CD8-positive, alpha-beta memory T cell (primary cell): ENCODE measurements at regions not wholly inside any gene's neighbourhood (a gene's known extent, or its start where the extent isn't known, plus 50 kb on each side); places are given as distances from the start of the nearest gene placed in this dataset.

Experiments used
- CTCF ChIA-PET: fragments of 350-600 bp; sonication (Branson Sonifier 250); formaldehyde crosslinking; loops from one replicate; lab custom pipeline; 2021; ENCODE audit warnings: antibody characterized with exemption; lab: Charles Lee
- POLR2A ChIA-PET: fragments of 350-600 bp; sonication (Branson Sonifier 250); formaldehyde crosslinking; loops from one replicate; lab custom pipeline; 2021; ENCODE audit warnings: antibody characterized with exemption; lab: Charles Lee
- DNase-seq, 5 donors: peaks; one replicate each; pipeline versions ENCODE4 v3.0.0 to v3.0.0-alpha.2; 2020 to 2022; ENCODE audit warnings: mixed read lengths in 1 of 5
- H3K27ac ChIP-seq: one replicate; pipeline ENCODE4 v1.7.0; 2013; ENCODE audit warnings: low read depth, mild to moderate bottlenecking, low read length, moderate library complexity
- H3K27me3 ChIP-seq: 2 replicates; pipeline ENCODE4 v1.7.0; 2013; ENCODE audit warnings: low read length, mild to moderate bottlenecking; ENCODE audit not compliant: insufficient read depth, poor library complexity, severe bottlenecking
- H3K36me3 ChIP-seq: 2 replicates; pipeline ENCODE4 v1.7.0; 2013; ENCODE audit warnings: mild to moderate bottlenecking, low read length, moderate library complexity; ENCODE audit not compliant: insufficient read depth
- H3K4me1 ChIP-seq: 2 replicates; pipeline ENCODE4 v1.7.0; 2013; ENCODE audit warnings: mild to moderate bottlenecking, low read length, moderate library complexity; ENCODE audit not compliant: insufficient read depth
- H3K4me3 ChIP-seq: 2 replicates; pipeline ENCODE4 v1.7.0; 2013; ENCODE audit warnings: mild to moderate bottlenecking, low read length
- H3K9me3 ChIP-seq: 2 replicates; pipeline ENCODE4 v1.7.0; 2013; ENCODE audit warnings: mild to moderate bottlenecking, low read length
- H3K27ac Mint-ChIP-seq, 8 donors: one replicate each; pipeline ENCODE4 v1.8.0; 2020 to 2021; ENCODE audit warnings: mixed read lengths in 8 of 8, mild to moderate bottlenecking in 6 of 8, inconsistent platforms in 3 of 8, moderate library complexity in 3 of 8
- H3K27me3 Mint-ChIP-seq, 2 donors: one replicate each; pipeline ENCODE4 v1.8.0; 2020 to 2021; ENCODE audit warnings: mixed read lengths in 2 of 2, mild to moderate bottlenecking in 1 of 2, moderate library complexity in 1 of 2
- H3K36me3 Mint-ChIP-seq, 3 donors: one replicate each; pipeline ENCODE4 v1.8.0; 2020 to 2021; ENCODE audit warnings: mixed read lengths in 3 of 3, inconsistent platforms in 1 of 3, mild to moderate bottlenecking in 1 of 3
- H3K4me1 Mint-ChIP-seq, 3 donors: one replicate each; pipeline ENCODE4 v1.8.0; 2020 to 2021; ENCODE audit warnings: mixed read lengths in 3 of 3, inconsistent platforms in 1 of 3, mild to moderate bottlenecking in 1 of 3
- H3K4me3 Mint-ChIP-seq, 7 donors: one replicate each; pipeline ENCODE4 v1.8.0; 2020 to 2021; ENCODE audit warnings: mixed read lengths in 7 of 7, mild to moderate bottlenecking in 6 of 7, moderate library complexity in 4 of 7, inconsistent platforms in 2 of 7
- H3K9me3 Mint-ChIP-seq, 5 donors: one replicate each; pipeline ENCODE4 v1.8.0; 2020 to 2022; ENCODE audit warnings: mixed read lengths in 5 of 5, mild to moderate bottlenecking in 3 of 5, moderate library complexity in 2 of 5, inconsistent platforms in 1 of 5

GRCh38 chr3:159151130-159151529, 349.3 kb downstream of the MFSD1 start:
- H3K27me3 Mint-ChIP-seq: no peaks in the 10 kb centered on the region
- ChIA-PET POLR2A (no interaction called here), CTCF (no interaction called here)
- Histone ChIP-seq H3K36me3 (no peaks in the 10 kb centered on the region), H3K9me3 (no peaks in the 10 kb centered on the region), H3K27me3 (no peaks in the 10 kb centered on the region), H3K4me1 (no peaks in the 10 kb centered on the region), H3K27ac (no peak overlapping the region), H3K4me3 (no peak overlapping the region)
- no peak overlapping the region for H3K4me3 Mint-ChIP-seq
- H3K9me3 Mint-ChIP-seq: peaks cover 0 to 4% (median 0%) of the 10 kb centered on the region in 5 donors
- no peak for DNase-seq
- no peaks in the 10 kb centered on the region for H3K36me3 Mint-ChIP-seq
- H3K27ac Mint-ChIP-seq: no peak overlapping the region
- no peaks in the 10 kb centered on the region for H3K4me1 Mint-ChIP-seq

- Mint-ChIP-seq H3K36me3 (no peaks in the 10 kb centered on the region), H3K9me3 (peaks cover 0 to 4% (median 0%) of the 10 kb centered on the region in 5 donors), H3K4me1 (no peaks in the 10 kb centered on the region), H3K27ac (no peak overlapping the region), H3K27me3 (no peaks in the 10 kb centered on the region), H3K4me3 (no peak overlapping the region)
- ChIA-PET POLR2A (no interaction called here), CTCF (no interaction called here)
- no peak overlapping the region for H3K27ac ChIP-seq
- H3K9me3 ChIP-seq: no peaks in the 10 kb centered on the region
- no peaks in the 10 kb centered on the region for H3K36me3 ChIP-seq
- H3K4me1 ChIP-seq: no peaks in the 10 kb centered on the region
- DNase-seq: no peak
- H3K27me3 ChIP-seq: no peaks in the 10 kb centered on the region
- no peak overlapping the region for H3K4me3 ChIP-seq
These were observed 355.4 kb downstream of the MFSD1 start for GRCh38 chr3:159157275-159157674.

- Histone ChIP-seq H3K9me3 (no peaks in the 10 kb centered on the region), H3K36me3 (no peaks in the 10 kb centered on the region), H3K4me1 (no peaks in the 10 kb centered on the region), H3K4me3 (no peak overlapping the region), H3K27ac (no peak overlapping the region), H3K27me3 (no peaks in the 10 kb centered on the region)
- Mint-ChIP-seq H3K27ac (no peak overlapping the region), H3K4me3 (no peak overlapping the region), H3K9me3 (peaks cover 0 to 4% (median 0%) of the 10 kb centered on the region in 5 donors), H3K4me1 (no peaks in the 10 kb centered on the region), H3K27me3 (no peaks in the 10 kb centered on the region), H3K36me3 (no peaks in the 10 kb centered on the region)
- CTCF ChIA-PET: no interaction called here
- DNase-seq: no peak
- POLR2A ChIA-PET: no interaction called here
These were observed 356.4 kb downstream of the MFSD1 start for GRCh38 chr3:159158213-159158612.

GRCh38 chr3:159158801-159159200, 356.9 kb downstream of the MFSD1 start:
- DNase-seq: no peak
- Mint-ChIP-seq H3K4me3 (no peak overlapping the region), H3K27ac (no peak overlapping the region), H3K36me3 (no peaks in the 10 kb centered on the region), H3K27me3 (no peaks in the 10 kb centered on the region), H3K9me3 (peaks cover 0 to 4% (median 0%) of the 10 kb centered on the region in 5 donors), H3K4me1 (no peaks in the 10 kb centered on the region)
- Histone ChIP-seq H3K36me3 (no peaks in the 10 kb centered on the region), H3K4me1 (no peaks in the 10 kb centered on the region), H3K4me3 (no peak overlapping the region), H3K9me3 (no peaks in the 10 kb centered on the region), H3K27me3 (no peaks in the 10 kb centered on the region), H3K27ac (no peak overlapping the region)
- ChIA-PET POLR2A (no interaction called here), CTCF (no interaction called here)

- no peak overlapping the region for H3K27ac Mint-ChIP-seq
These were observed 357.7 kb downstream of the MFSD1 start for GRCh38 chr3:159159546-159159945.

GRCh38 chr3:159163656-159164055, 361.8 kb downstream of the MFSD1 start:
- CTCF ChIA-PET: no interaction called here
- no peaks in the 10 kb centered on the region for H3K4me1 ChIP-seq
- H3K27ac ChIP-seq: no peak overlapping the region
- no peaks in the 10 kb centered on the region for H3K27me3 Mint-ChIP-seq
- no peak overlapping the region for H3K27ac Mint-ChIP-seq
- no peaks in the 10 kb centered on the region for H3K9me3 ChIP-seq
- no peaks in the 10 kb centered on the region for H3K27me3 ChIP-seq
- no peaks in the 10 kb centered on the region for H3K4me1 Mint-ChIP-seq
- no peak overlapping the region for H3K4me3 ChIP-seq
- H3K36me3 ChIP-seq: no peaks in the 10 kb centered on the region
- peaks cover 0 to 4% (median 0%) of the 10 kb centered on the region in 5 donors for H3K9me3 Mint-ChIP-seq
- DNase-seq: no peak
- no peaks in the 10 kb centered on the region for H3K36me3 Mint-ChIP-seq
- H3K4me3 Mint-ChIP-seq: no peak overlapping the region
- POLR2A ChIA-PET: no interaction called here

More at GRCh38 chr3:159159546-159159945, 357.7 kb downstream of the MFSD1 start:
- no peak overlapping the region for H3K4me3 Mint-ChIP-seq
- peaks cover 0 to 4% (median 0%) of the 10 kb centered on the region in 5 donors for H3K9me3 Mint-ChIP-seq
- no peaks in the 10 kb centered on the region for H3K4me1 ChIP-seq
- ChIA-PET POLR2A (no interaction called here), CTCF (no interaction called here)
- H3K36me3 Mint-ChIP-seq: no peaks in the 10 kb centered on the region
- no peaks in the 10 kb centered on the region for H3K9me3 ChIP-seq
- H3K27ac ChIP-seq: no peak overlapping the region
- DNase-seq: no peak
- no peak overlapping the region for H3K4me3 ChIP-seq
- no peaks in the 10 kb centered on the region for H3K4me1 Mint-ChIP-seq
- H3K27me3 Mint-ChIP-seq: no peaks in the 10 kb centered on the region
- no peaks in the 10 kb centered on the region for H3K36me3 ChIP-seq
- no peaks in the 10 kb centered on the region for H3K27me3 ChIP-seq

- H3K4me1 ChIP-seq: no peaks in the 10 kb centered on the region
- no peaks in the 10 kb centered on the region for H3K9me3 ChIP-seq
- Mint-ChIP-seq H3K4me1 (no peaks in the 10 kb centered on the region), H3K36me3 (no peaks in the 10 kb centered on the region), H3K9me3 (peaks cover 0 to 2% (median 0%) of the 10 kb centered on the region in 5 donors), H3K27ac (no peak overlapping the region), H3K27me3 (no peaks in the 10 kb centered on the region), H3K4me3 (no peak overlapping the region)
- no peaks in the 10 kb centered on the region for H3K36me3 ChIP-seq
- no peak overlapping the region for H3K4me3 ChIP-seq
- DNase-seq: no peak
- POLR2A ChIA-PET: no interaction called here
- H3K27ac ChIP-seq: no peak overlapping the region
- CTCF ChIA-PET: no interaction called here
- no peaks in the 10 kb centered on the region for H3K27me3 ChIP-seq
These were observed 364.1 kb downstream of the MFSD1 start for GRCh38 chr3:159165961-159166360.

- Histone ChIP-seq H3K36me3 (no peaks in the 10 kb centered on the region), H3K27me3 (no peaks in the 10 kb centered on the region), H3K4me1 (no peaks in the 10 kb centered on the region), H3K4me3 (no peak overlapping the region), H3K9me3 (no peaks in the 10 kb centered on the region), H3K27ac (no peak overlapping the region)
- no peaks in the 10 kb centered on the region for H3K4me1 Mint-ChIP-seq
- H3K9me3 Mint-ChIP-seq: peaks cover 0 to 2% (median 0%) of the 10 kb centered on the region in 5 donors
- H3K4me3 Mint-ChIP-seq: no peak overlapping the region
- ChIA-PET POLR2A (no interaction called here), CTCF (no interaction called here)
- H3K36me3 Mint-ChIP-seq: no peaks in the 10 kb centered on the region
- no peak for DNase-seq
- H3K27ac Mint-ChIP-seq: no peak overlapping the region
- H3K27me3 Mint-ChIP-seq: no peaks in the 10 kb centered on the region
These were observed 365.2 kb downstream of the MFSD1 start for GRCh38 chr3:159166899-159167586.
